Astrocyte (in vitro differentiated cells and primary cell): ENCODE measurements at regions not wholly inside any gene's neighbourhood (a gene's known extent, or its start where the extent isn't known, plus 50 kb on each side); places are given as distances from the start of the nearest gene placed in this dataset.
"Not testable (repeated sequence)": the region's sequence is repeated elsewhere in the genome, so short reads cannot be mapped to it uniquely, and the experiment has no call there.

Experiments used
- DNase-seq: peaks from one replicate; pipeline ENCODE4 v3.0.0-alpha.2; 2010; ENCODE audit warnings: low read depth
- FAIRE-seq: peaks from 2 replicates; lab custom pipeline; 2011; peaks lifted over from hg19 to GRCh38; lab: Jason Lieb, UNC
- H2AFZ ChIP-seq: 2 replicates; pipeline ENCODE4 v1.6.0; 2012; ENCODE audit warnings: low read depth, low read length, inconsistent platforms
- H3K27ac ChIP-seq: 2 replicates; pipeline ENCODE4 v1.5.1; 2011; ENCODE audit warnings: low read depth, low read length, inconsistent platforms
- H3K27me3 ChIP-seq: 2 replicates; pipeline ENCODE4 v1.6.0; 2011; ENCODE audit warnings: low read length, inconsistent platforms; ENCODE audit not compliant: insufficient read depth
- H3K36me3 ChIP-seq: 2 replicates; pipeline ENCODE4 v1.5.1; 2011; ENCODE audit warnings: low read length, inconsistent platforms; ENCODE audit not compliant: insufficient read depth
- H3K4me1 ChIP-seq: 2 replicates; pipeline ENCODE4 v1.5.1; 2011; ENCODE audit warnings: low read length, inconsistent platforms; ENCODE audit not compliant: insufficient read depth
- H3K4me2 ChIP-seq: 2 replicates; pipeline ENCODE4 v1.6.0; 2012; ENCODE audit warnings: low read length, inconsistent platforms
- H3K4me3 ChIP-seq: 2 replicates; pipeline ENCODE4 v1.5.1; 2011; ENCODE audit warnings: low read depth, mild to moderate bottlenecking, low read length, inconsistent platforms; ENCODE audit not compliant: insufficient read depth
- H3K79me2 ChIP-seq: 2 replicates; pipeline ENCODE4 v1.6.0; 2012; ENCODE audit warnings: mild to moderate bottlenecking, low read length, inconsistent platforms; ENCODE audit not compliant: insufficient read depth
- H3K9ac ChIP-seq: 2 replicates; pipeline ENCODE4 v1.6.0; 2012; ENCODE audit warnings: mild to moderate bottlenecking, low read length, inconsistent platforms
- H3K9me3 ChIP-seq: 2 replicates; pipeline ENCODE4 v1.5.1; 2012; ENCODE audit warnings: low read depth, mild to moderate bottlenecking, low read length, inconsistent platforms; ENCODE audit not compliant: insufficient read depth
- H4K20me1 ChIP-seq: 2 replicates; pipeline ENCODE4 v1.6.0; 2012; ENCODE audit warnings: low read length, inconsistent platforms; ENCODE audit not compliant: insufficient read depth
- H3K27ac Mint-ChIP-seq: one replicate; pipeline ENCODE4 v1.8.0; 2021; ENCODE audit warnings: mild to moderate bottlenecking, mixed read lengths; ENCODE audit not compliant: unreplicated experiment
- H3K27me3 Mint-ChIP-seq: one replicate; pipeline ENCODE4 v1.8.0; 2021; ENCODE audit warnings: low read depth, mixed read lengths; ENCODE audit not compliant: unreplicated experiment
- H3K36me3 Mint-ChIP-seq: one replicate; pipeline ENCODE4 v1.8.0; 2021; ENCODE audit warnings: low read depth, mixed read lengths; ENCODE audit not compliant: unreplicated experiment
- H3K4me1 Mint-ChIP-seq: one replicate; pipeline ENCODE4 v1.8.0; 2021; ENCODE audit warnings: low read depth, mixed read lengths; ENCODE audit not compliant: unreplicated experiment
- H3K4me3 Mint-ChIP-seq: one replicate; pipeline ENCODE4 v1.8.0; 2021; ENCODE audit warnings: mild to moderate bottlenecking, moderate library complexity, mixed read lengths; ENCODE audit not compliant: unreplicated experiment
- H3K9me3 Mint-ChIP-seq: one replicate; pipeline ENCODE4 v1.8.0; 2021; ENCODE audit warnings: mild to moderate bottlenecking, mixed read lengths; ENCODE audit not compliant: unreplicated experiment
- CTCF ChIP-seq: IDR thresholded peaks from 2 replicates; pipeline ENCODE4 v1.5.1; 2011; ENCODE audit warnings: low read depth, mild to moderate bottlenecking, inconsistent platforms, low read length, moderate library complexity; ENCODE audit not compliant: insufficient read depth
- EZH2 ChIP-seq: IDR thresholded peaks from 2 replicates; pipeline ENCODE4 v1.6.1; 2012; ENCODE audit warnings: mild to moderate bottlenecking, low read length, inconsistent platforms; ENCODE audit not compliant: insufficient read depth

GRCh38 chr4:69030326-69030725 is 65.9 kb upstream of the UGT2B7 start:
- no peak for FAIRE-seq
- Mint-ChIP-seq H3K4me3 (no peak overlapping the region), H3K9me3 (peaks cover 1% of the 10 kb centered on the region)

GRCh38 chr4:69032847-69033638 is 63.2 kb upstream of the UGT2B7 start:
- Mint-ChIP-seq H3K27ac (no peak overlapping the region), H3K4me3 (no peak overlapping the region), H3K36me3 (peaks cover 4% of the 10 kb centered on the region), H3K27me3 (no peaks in the 10 kb centered on the region), H3K4me1 (peaks cover 2% of the 10 kb centered on the region), H3K9me3 (peaks cover 1% of the 10 kb centered on the region)
- no peak overlapping the region for H3K9ac ChIP-seq
- TF ChIP-seq EZH2 (no peak), CTCF (no peak)
- H3K79me2 ChIP-seq = no peaks in the 10 kb centered on the region
- no peaks in the 10 kb centered on the region for H3K36me3 ChIP-seq
- no peaks in the 10 kb centered on the region for H3K9me3 ChIP-seq
- H3K4me3 ChIP-seq = no peak overlapping the region
- no peak overlapping the region for H2AFZ ChIP-seq
- H3K4me2 ChIP-seq = no peak overlapping the region
- H4K20me1 ChIP-seq = no peaks in the 10 kb centered on the region
- no peaks in the 10 kb centered on the region for H3K27me3 ChIP-seq
- FAIRE-seq (no peak), DNase-seq (no peak)
- no peak overlapping the region for H3K27ac ChIP-seq
- H3K4me1 ChIP-seq = no peaks in the 10 kb centered on the region

More at GRCh38 chr4:69030326-69030725, 65.9 kb upstream of the UGT2B7 start:
- Histone ChIP-seq H3K9ac (no peak overlapping the region), H3K36me3 (no peaks in the 10 kb centered on the region), H3K4me1 (no peaks in the 10 kb centered on the region), H3K27ac (no peak overlapping the region), H3K4me2 (no peak overlapping the region), H3K4me3 (no peak overlapping the region), H3K9me3 (no peaks in the 10 kb centered on the region), H3K79me2 (no peaks in the 10 kb centered on the region), H4K20me1 (no peaks in the 10 kb centered on the region), H2AFZ (no peak overlapping the region), H3K27me3 (no peaks in the 10 kb centered on the region)
- peaks cover 4% of the 10 kb centered on the region for H3K36me3 Mint-ChIP-seq
- no peak for TF ChIP-seq EZH2
- no peak for TF ChIP-seq CTCF
- peaks cover 2% of the 10 kb centered on the region for H3K4me1 Mint-ChIP-seq
- no peak overlapping the region for H3K27ac Mint-ChIP-seq
- no peak for DNase-seq
- peaks cover 3% of the 10 kb centered on the region for H3K27me3 Mint-ChIP-seq

GRCh38 chr4:69034315-69034740 is 61.9 kb upstream of the UGT2B7 start:
- H3K4me1 ChIP-seq, H3K4me1 Mint-ChIP-seq, DNase-seq, H3K9ac ChIP-seq, H3K27me3 Mint-ChIP-seq, H3K27ac ChIP-seq, H3K4me2 ChIP-seq, FAIRE-seq, H3K79me2 ChIP-seq, H3K4me3 Mint-ChIP-seq, H3K27me3 ChIP-seq, H3K9me3 ChIP-seq, H3K27ac Mint-ChIP-seq, H3K36me3 Mint-ChIP-seq, H3K36me3 ChIP-seq, H3K9me3 Mint-ChIP-seq, H3K4me3 ChIP-seq, H4K20me1 ChIP-seq, H2AFZ ChIP-seq: not testable (repeated sequence)
